ENCODE measurements at regions not wholly inside any gene's neighbourhood (a gene's known extent, or its start where the extent isn't known, plus 50 kb on each side); places are given as distances from the start of the nearest gene placed in this dataset.

- TF ChIP-seq CTCF (IDR thresholded peaks at IDR 0.05; ENCODE audit: low read length) (no peak), EZH2 (IDR thresholded peaks at IDR 0.05; ENCODE audit: borderline replicate concordance, low read length) (no peak)
- H3K27ac ChIP-seq (ENCODE audit: low read depth, low read length, poor library complexity, severe bottlenecking) = no peak overlapping the region
- H3K4me2 ChIP-seq (ENCODE audit: low read length) = no peak overlapping the region
Measured at GRCh38 chrX:10327651-10328050, 170.9 kb downstream of the CLCN4 start.

GRCh38 chrX:10329984-10330383 lies 173.2 kb downstream of the CLCN4 start:
- no peaks in the 10 kb centered on the region for H3K36me3 ChIP-seq (ENCODE audit: insufficient read depth, low read length)
- no peak overlapping the region for H3K4me3 ChIP-seq (ENCODE audit: low read depth, low read length, poor library complexity, severe bottlenecking)
- H3K9ac ChIP-seq (ENCODE audit: low read length) = no peak overlapping the region
- no peaks in the 10 kb centered on the region for H3K4me1 ChIP-seq (ENCODE audit: insufficient read depth, low read length, severe bottlenecking)
- no peaks in the 10 kb centered on the region for H4K20me1 ChIP-seq (ENCODE audit: insufficient read depth, low read length)
- TF ChIP-seq CTCF (IDR thresholded peaks at IDR 0.05; ENCODE audit: low read length) = no peak
- TF ChIP-seq EZH2 (IDR thresholded peaks at IDR 0.05; ENCODE audit: borderline replicate concordance, low read length) = no peak
- H3K27ac ChIP-seq (ENCODE audit: low read depth, low read length, poor library complexity, severe bottlenecking) = no peak overlapping the region
- no peak overlapping the region for H3K4me2 ChIP-seq (ENCODE audit: low read length)
- H2AFZ ChIP-seq (ENCODE audit: low read length) = no peak overlapping the region
- no peaks in the 10 kb centered on the region for H3F3A ChIP-seq (ENCODE audit: insufficient read depth, low read length)
- no peaks in the 10 kb centered on the region for H3K9me3 ChIP-seq (ENCODE audit: low read length)
- H3K27me3 ChIP-seq (ENCODE audit: insufficient read depth, low read length) = no peaks in the 10 kb centered on the region
- H3K9me2 ChIP-seq (ENCODE audit: low read depth, low read length) = no peaks in the 10 kb centered on the region
- H3K79me2 ChIP-seq (ENCODE audit: insufficient read depth, low read length) = no peaks in the 10 kb centered on the region

More at GRCh38 chrX:10327651-10328050, 170.9 kb downstream of the CLCN4 start:
- no peaks in the 10 kb centered on the region for H3K27me3 ChIP-seq (ENCODE audit: insufficient read depth, low read length)
- no peaks in the 10 kb centered on the region for H3K9me2 ChIP-seq (ENCODE audit: low read depth, low read length)
- H3F3A ChIP-seq (ENCODE audit: insufficient read depth, low read length) = no peaks in the 10 kb centered on the region
- no peaks in the 10 kb centered on the region for H4K20me1 ChIP-seq (ENCODE audit: insufficient read depth, low read length)
- H3K9me3 ChIP-seq (ENCODE audit: low read length) = no peaks in the 10 kb centered on the region
- no peak overlapping the region for H3K9ac ChIP-seq (ENCODE audit: low read length)
- H3K36me3 ChIP-seq (ENCODE audit: insufficient read depth, low read length) = no peaks in the 10 kb centered on the region
- no peak overlapping the region for H3K4me3 ChIP-seq (ENCODE audit: low read depth, low read length, poor library complexity, severe bottlenecking)
- no peaks in the 10 kb centered on the region for H3K79me2 ChIP-seq (ENCODE audit: insufficient read depth, low read length)
- no peaks in the 10 kb centered on the region for H3K4me1 ChIP-seq (ENCODE audit: insufficient read depth, low read length, severe bottlenecking)
- no peak overlapping the region for H2AFZ ChIP-seq (ENCODE audit: low read length)

- Histone ChIP-seq H3K79me2 (ENCODE audit: insufficient read depth, low read length) (no peaks in the 10 kb centered on the region), H3K4me2 (ENCODE audit: low read length) (no peak overlapping the region), H4K20me1 (ENCODE audit: insufficient read depth, low read length) (no peaks in the 10 kb centered on the region), H3K36me3 (ENCODE audit: insufficient read depth, low read length) (no peaks in the 10 kb centered on the region), H3K27me3 (ENCODE audit: insufficient read depth, low read length) (no peaks in the 10 kb centered on the region), H3F3A (ENCODE audit: insufficient read depth, low read length) (no peaks in the 10 kb centered on the region), H2AFZ (ENCODE audit: low read length) (no peak overlapping the region), H3K9ac (ENCODE audit: low read length) (no peak overlapping the region), H3K27ac (ENCODE audit: low read depth, low read length, poor library complexity, severe bottlenecking) (no peak overlapping the region), H3K9me3 (ENCODE audit: low read length) (no peaks in the 10 kb centered on the region), H3K4me1 (ENCODE audit: insufficient read depth, low read length, severe bottlenecking) (no peaks in the 10 kb centered on the region), H3K9me2 (ENCODE audit: low read depth, low read length) (no peaks in the 10 kb centered on the region), H3K4me3 (ENCODE audit: low read depth, low read length, poor library complexity, severe bottlenecking) (no peak overlapping the region)
- TF ChIP-seq EZH2 (IDR thresholded peaks at IDR 0.05; ENCODE audit: borderline replicate concordance, low read length) (no peak), CTCF (IDR thresholded peaks at IDR 0.05; ENCODE audit: low read length) (no peak)
Measured at GRCh38 chrX:10341309-10341708, 184.5 kb downstream of the CLCN4 start.
